ENCODE measurements at regions not wholly inside any gene's neighbourhood (a gene's known extent, or its start where the extent isn't known, plus 50 kb on each side); places are given as distances from the start of the nearest gene placed in this dataset.
"Not testable (repeated sequence)": the region's sequence is repeated elsewhere in the genome, so short reads cannot be mapped to it uniquely, and the experiment has no call there.

DNA sequence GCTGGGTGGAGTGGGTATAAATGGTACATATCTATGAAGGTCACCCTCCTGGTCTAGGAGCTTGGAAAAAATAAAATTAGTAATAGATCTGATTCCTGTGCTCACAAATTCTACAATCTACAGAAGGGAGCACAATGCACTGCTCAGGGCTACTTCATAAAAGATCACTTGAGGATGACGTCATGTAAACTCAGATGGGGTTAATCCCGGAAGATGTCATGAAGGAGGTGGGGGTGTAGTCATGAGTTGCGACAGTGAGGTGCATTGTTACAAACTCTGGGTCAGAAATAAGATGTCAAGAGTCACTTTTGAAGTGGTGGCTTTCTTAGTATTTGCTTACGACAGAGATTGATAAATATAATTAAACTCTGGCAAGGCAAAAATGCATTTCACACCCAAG lies 68.2 kb downstream of the LHX9 start:
- Mint-ChIP-seq H3K27me3 (ENCODE audit: low read depth) (peaks cover 4% of the 10 kb centered on the region), H3K4me3 (no peak overlapping the region), H3K9me3 (no peaks in the 10 kb centered on the region), H3K27ac (no peak overlapping the region), H3K36me3 (ENCODE audit: insufficient read depth in 2 of 2) (no peaks in the 10 kb centered on the region), H3K4me1 (ENCODE audit: low read depth) (no peaks in the 10 kb centered on the region)
- no peak for DNase-seq
- no peak for ATAC-seq (replicated peaks in 1 of 2)

DNA sequence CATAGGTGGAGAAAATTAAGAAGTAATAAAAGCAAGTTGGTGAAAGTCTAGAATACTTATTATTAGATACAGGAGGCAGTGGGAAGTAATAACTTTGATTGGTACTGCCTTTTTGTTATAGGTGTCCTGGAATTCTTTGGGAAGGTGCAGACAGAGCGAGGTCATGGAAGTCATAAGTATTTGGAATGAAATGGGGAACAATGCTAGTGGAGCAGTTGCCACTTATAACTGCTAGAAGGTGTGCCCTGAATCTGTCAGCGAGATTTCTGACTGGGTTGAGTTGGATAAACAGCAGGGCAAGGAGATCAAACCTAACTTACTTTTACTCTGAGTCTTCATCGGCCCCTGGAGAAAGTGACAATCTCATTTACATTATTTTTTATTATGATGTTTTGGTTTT lies 69.6 kb downstream of the LHX9 start:
- Mint-ChIP-seq H3K27ac (no peak overlapping the region), H3K4me1 (ENCODE audit: low read depth) (no peaks in the 10 kb centered on the region), H3K4me3 (no peak overlapping the region), H3K36me3 (ENCODE audit: insufficient read depth in 2 of 2) (no peaks in the 10 kb centered on the region), H3K27me3 (ENCODE audit: low read depth) (no peaks in the 10 kb centered on the region), H3K9me3 (no peaks in the 10 kb centered on the region)
- ATAC-seq (replicated peaks in 1 of 2) (no peak), DNase-seq (no peak)

DNA sequence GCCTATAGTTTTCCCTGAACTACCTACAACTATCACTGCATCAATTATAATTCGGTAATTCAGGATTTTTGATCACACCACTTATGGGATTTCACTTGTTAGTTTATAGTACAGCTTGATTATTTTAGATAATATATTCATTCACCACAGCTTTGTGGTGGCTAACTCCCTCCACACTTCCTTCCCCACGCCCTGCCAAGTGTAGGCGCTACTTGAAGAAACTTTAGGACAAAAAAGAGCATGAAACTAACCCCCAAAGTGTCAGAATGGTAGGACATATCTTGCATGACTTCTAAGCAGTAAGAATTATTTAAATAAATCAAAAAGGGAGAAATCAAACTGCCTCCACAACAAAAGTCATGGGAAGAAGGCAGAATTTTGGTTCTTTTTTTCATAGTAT lies 70.1 kb downstream of the LHX9 start:
- Mint-ChIP-seq H3K4me1 (ENCODE audit: low read depth) (no peaks in the 10 kb centered on the region), H3K4me3 (no peak overlapping the region), H3K36me3 (ENCODE audit: insufficient read depth in 2 of 2) (no peaks in the 10 kb centered on the region), H3K27me3 (ENCODE audit: low read depth) (no peaks in the 10 kb centered on the region), H3K9me3 (no peaks in the 10 kb centered on the region), H3K27ac (no peak overlapping the region)
- ATAC-seq (replicated peaks in 1 of 2) (no peak), DNase-seq (no peak)

DNA sequence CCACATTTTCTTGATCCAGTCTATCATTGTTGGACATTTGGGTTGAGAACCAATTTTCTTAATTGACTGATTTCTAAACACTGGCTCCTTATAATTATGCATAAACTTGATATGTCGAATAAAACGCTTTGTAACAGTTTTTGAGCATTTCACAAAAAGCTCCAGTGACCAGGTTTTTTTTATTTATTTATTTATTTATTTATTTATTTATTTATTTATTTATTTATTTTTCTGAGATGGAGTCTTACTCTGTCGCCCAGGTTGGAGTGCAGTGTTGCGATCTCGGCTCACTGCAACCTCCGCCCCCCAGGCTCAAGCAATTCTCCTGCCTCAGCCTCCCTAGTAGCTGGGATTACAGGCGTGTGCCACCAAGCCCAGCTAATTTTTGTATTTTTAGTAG lies 71.4 kb downstream of the LHX9 start:
- H3K9me3 Mint-ChIP-seq; DNase-seq; H3K4me3 Mint-ChIP-seq; H3K27ac Mint-ChIP-seq; H3K4me1 Mint-ChIP-seq (ENCODE audit: low read depth); H3K36me3 Mint-ChIP-seq (ENCODE audit: insufficient read depth in 2 of 2); ATAC-seq (replicated peaks in 1 of 2); H3K27me3 Mint-ChIP-seq (ENCODE audit: low read depth): not testable (repeated sequence)

DNA sequence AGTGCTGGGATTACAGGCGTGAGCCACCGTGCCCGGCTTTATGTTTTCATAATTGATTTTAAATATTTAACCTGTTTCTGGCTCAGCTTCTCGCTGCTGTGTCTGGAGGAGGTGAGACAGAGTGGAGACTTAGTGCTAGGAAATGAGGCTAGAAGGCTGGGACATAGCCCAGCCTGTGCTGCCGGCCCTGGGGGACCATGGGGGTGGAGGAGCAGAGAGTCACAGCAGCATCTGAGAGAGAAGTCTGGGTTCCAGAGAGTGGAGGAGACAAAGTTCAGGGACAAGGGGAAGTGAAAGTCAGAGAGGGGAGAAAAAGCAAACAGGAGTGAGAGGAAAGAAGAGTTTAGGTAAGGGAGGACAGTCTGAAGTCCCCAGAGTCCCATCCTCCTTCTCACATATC lies 71.9 kb downstream of the LHX9 start:
- Mint-ChIP-seq H3K36me3 (ENCODE audit: insufficient read depth in 2 of 2) (no peaks in the 10 kb centered on the region), H3K27ac (no peak overlapping the region), H3K4me3 (no peak overlapping the region), H3K27me3 (ENCODE audit: low read depth) (no peaks in the 10 kb centered on the region), H3K9me3 (no peaks in the 10 kb centered on the region), H3K4me1 (ENCODE audit: low read depth) (no peaks in the 10 kb centered on the region)
- ATAC-seq (replicated peaks in 1 of 2) (no peak), DNase-seq (no peak)

DNA sequence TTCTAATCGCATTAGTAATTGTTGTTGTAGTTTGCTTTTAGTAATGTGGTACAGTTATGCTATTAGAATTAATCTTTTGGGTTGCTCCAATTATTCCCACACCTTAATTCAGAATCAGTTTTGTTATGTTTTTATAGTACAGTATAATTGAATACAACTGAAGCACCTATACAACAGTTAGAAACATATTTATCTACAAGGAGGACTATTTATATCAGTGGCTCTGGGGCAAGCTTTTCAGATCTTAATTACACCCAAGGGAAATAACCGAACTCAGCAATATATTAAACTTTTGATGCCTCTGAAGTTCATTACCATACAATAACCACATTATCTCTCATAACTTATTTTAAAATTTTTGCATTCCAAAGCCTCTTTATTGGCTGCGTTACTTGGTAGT lies 74.4 kb downstream of the LHX9 start:
- DNase-seq (no peak), ATAC-seq (replicated peaks in 1 of 2) (no peak)
- no peaks in the 10 kb centered on the region for H3K36me3 Mint-ChIP-seq (ENCODE audit: insufficient read depth in 2 of 2)
- H3K27me3 Mint-ChIP-seq (ENCODE audit: low read depth), result no peaks in the 10 kb centered on the region
- no peaks in the 10 kb centered on the region for H3K4me1 Mint-ChIP-seq (ENCODE audit: low read depth)
- no peak overlapping the region for H3K4me3 Mint-ChIP-seq
- no peak overlapping the region for H3K27ac Mint-ChIP-seq
- peaks cover 0 to 1% of the 10 kb centered on the region in 2 donors for H3K9me3 Mint-ChIP-seq

DNA sequence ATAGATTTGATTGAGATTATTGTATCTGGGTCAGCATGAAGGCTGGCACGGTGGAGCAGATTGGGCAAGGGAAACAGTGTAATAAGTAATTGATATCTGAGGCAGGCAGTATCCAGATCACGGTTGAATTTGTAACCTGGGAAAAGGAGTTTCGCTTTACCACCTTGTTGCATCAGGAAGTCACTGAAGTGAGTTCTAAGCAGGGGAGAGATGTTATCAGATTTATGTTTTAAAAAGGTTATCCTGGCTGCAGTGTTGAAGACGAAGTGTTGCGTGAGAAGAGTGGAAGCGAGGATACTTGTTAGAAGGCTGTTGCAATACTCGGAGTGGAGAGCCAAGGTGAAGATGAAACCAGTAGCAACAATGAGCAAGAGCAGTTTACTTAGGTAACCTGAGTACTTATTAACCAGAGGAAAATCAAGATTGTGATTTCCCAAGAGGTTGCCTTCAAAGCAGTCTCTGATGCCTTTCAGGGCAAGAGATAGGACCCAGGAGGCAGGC lies 77.8 kb downstream of the LHX9 start:
- H3K4me3 Mint-ChIP-seq, result no peak overlapping the region
- no peak overlapping the region for H3K27ac Mint-ChIP-seq
- H3K9me3 Mint-ChIP-seq, result peaks cover 0 to 1% of the 10 kb centered on the region in 2 donors
- H3K4me1 Mint-ChIP-seq (ENCODE audit: low read depth), result no peaks in the 10 kb centered on the region
- DNase-seq, result no peak
- H3K27me3 Mint-ChIP-seq (ENCODE audit: low read depth), result no peaks in the 10 kb centered on the region
- H3K36me3 Mint-ChIP-seq (ENCODE audit: insufficient read depth in 2 of 2), result no peaks in the 10 kb centered on the region
- no peak for ATAC-seq (replicated peaks in 1 of 2)

DNA sequence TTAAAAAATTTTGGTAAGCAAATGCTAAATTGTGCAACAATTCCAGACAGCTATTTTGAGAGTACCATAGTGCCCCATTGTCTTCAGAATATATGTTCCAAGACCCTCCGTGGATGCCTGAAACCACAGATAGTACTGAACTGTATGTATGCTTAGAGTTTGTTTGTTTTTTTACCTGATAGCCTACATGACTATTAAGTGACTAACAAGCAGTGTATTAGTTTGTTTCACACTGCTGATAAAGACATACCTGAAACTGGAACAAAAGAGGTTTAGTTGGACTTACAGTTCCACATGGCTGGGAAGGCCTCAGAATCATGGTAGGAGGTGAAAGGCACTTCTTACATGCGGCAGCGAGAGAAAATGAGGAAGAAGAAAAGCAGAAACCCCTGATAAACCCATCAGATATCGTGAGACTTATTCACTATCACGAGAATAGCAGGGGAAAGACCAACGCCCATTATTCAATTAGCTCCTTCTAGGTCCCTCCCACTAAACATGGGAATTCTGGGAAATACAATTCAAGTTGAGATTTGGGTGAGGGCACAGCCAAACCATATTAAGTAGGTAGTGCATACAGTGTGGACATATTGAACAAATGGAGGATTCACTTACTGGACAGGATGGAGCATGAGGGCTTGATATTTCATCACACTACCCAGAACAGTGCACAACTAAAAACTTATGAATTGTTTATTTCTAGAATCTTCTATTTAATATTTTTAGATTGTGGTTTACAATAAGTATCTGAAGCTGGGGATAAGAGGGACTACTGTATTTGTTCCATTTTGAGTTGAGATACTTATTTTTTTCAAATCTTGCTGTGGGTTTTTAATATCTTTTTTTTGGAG lies 78.5 kb downstream of the LHX9 start:
- Mint-ChIP-seq H3K4me1 (ENCODE audit: low read depth) (no peaks in the 10 kb centered on the region), H3K27ac (no peak overlapping the region), H3K36me3 (ENCODE audit: insufficient read depth in 2 of 2) (no peaks in the 10 kb centered on the region), H3K27me3 (ENCODE audit: low read depth) (no peaks in the 10 kb centered on the region), H3K9me3 (peaks cover 0 to 1% of the 10 kb centered on the region in 2 donors), H3K4me3 (no peak overlapping the region)
- ATAC-seq (replicated peaks in 1 of 2), result no peak
- DNase-seq, result no peak

DNA sequence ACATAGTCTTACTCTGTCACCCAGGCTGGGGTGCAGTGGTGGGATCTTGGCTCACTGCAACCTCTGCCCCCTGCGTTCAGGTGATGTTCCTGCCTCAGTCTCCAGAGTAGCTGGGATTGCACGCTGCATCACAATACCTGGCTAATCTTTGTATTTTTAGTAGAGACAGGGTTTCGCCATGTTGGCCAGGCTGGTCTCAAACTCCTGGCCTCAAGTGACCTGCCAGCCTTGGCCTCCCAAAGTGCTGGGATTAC lies 79.0 kb downstream of the LHX9 start:
- not testable (repeated sequence) for H3K36me3 Mint-ChIP-seq (ENCODE audit: insufficient read depth in 2 of 2); H3K27me3 Mint-ChIP-seq (ENCODE audit: low read depth); H3K4me3 Mint-ChIP-seq; DNase-seq; ATAC-seq (replicated peaks in 1 of 2); H3K27ac Mint-ChIP-seq; H3K9me3 Mint-ChIP-seq; H3K4me1 Mint-ChIP-seq (ENCODE audit: low read depth)

DNA sequence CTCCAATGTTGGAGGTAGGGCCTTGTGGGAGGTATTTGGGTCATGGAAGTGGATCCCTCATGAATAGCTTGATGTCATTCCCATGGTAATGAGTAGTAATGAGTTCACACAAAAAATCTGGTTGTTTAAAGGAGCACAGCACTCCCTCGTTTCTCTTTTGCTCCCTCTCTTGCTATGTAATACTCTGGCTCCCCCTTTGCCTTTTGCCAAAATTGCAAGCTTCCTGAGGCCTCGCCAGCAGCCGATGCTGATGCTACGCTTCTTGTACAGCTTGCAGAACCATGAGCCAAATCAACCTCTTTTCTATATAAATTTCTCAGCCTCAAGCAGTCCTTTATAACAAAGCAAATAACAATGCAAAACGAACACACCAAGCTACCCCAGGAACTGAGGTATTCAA lies 80.9 kb downstream of the LHX9 start:
- Mint-ChIP-seq H3K9me3 (peaks cover 0 to 1% of the 10 kb centered on the region in 2 donors), H3K4me1 (ENCODE audit: low read depth) (no peaks in the 10 kb centered on the region), H3K36me3 (ENCODE audit: insufficient read depth in 2 of 2) (no peaks in the 10 kb centered on the region), H3K27me3 (ENCODE audit: low read depth) (peaks cover 7% of the 10 kb centered on the region), H3K27ac (no peak overlapping the region), H3K4me3 (no peak overlapping the region)
- ATAC-seq (replicated peaks in 1 of 2) (no peak), DNase-seq (no peak)

DNA sequence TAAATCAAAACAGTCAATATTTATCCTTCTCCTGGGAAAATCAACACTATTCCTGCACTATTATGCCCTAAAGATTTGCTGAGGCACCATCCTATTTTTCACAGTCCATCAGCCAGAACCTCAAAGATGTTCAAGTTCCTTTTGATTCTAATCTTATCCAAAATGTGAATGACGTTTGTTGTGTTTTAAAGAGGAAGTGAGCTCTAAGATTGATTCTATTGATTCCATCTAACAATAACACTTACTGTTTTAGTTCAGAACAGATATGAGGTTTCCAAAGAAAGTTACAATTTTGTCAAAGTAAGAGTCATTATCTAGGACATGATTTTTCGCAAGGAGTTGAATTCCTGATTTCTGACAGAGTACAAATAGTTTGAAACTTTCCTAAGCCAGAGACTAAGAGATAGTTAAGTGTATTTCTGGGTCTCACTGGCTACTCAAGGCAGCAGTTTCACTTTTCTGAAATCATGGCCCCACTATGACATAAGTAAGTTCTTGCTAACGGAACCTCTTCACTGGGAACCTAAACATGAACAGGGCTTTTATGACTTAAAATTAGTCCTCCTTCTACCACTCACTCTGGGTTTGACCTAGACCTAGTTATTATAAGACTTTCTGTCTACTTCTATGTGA lies 84.7 kb downstream of the LHX9 start:
- DNase-seq (no peak), ATAC-seq (replicated peaks in 1 of 2) (no peak)
- Mint-ChIP-seq H3K36me3 (ENCODE audit: insufficient read depth in 2 of 2) (no peaks in the 10 kb centered on the region), H3K27ac (no peak overlapping the region), H3K4me3 (no peak overlapping the region), H3K9me3 (peaks cover 0 to 2% of the 10 kb centered on the region in 2 donors), H3K27me3 (ENCODE audit: low read depth) (peaks cover 7% of the 10 kb centered on the region), H3K4me1 (ENCODE audit: low read depth) (no peaks in the 10 kb centered on the region)

DNA sequence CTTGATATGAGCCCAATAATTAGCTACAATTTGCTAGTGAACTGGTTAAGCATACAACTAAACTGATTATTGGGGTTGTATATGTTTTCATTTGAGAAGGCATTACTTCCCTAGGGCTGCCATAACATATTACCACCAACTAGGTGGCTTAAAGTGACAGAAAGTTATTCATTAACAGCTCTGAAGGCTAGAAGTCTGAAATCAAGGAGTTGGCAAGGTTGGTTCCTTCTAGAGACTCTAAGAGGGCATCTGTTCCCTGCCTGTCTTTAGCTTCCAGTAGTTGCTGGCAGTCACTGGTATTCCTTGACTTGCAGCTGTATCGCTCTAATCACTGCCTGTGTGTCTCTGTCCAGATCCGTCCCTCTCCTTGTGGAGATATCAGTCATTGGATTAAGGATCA lies 86.3 kb downstream of the LHX9 start:
- H3K4me1 Mint-ChIP-seq (ENCODE audit: low read depth), result no peaks in the 10 kb centered on the region
- no peak for ATAC-seq (replicated peaks in 1 of 2)
- peaks cover under 1 to 2% of the 10 kb centered on the region in 2 donors for H3K9me3 Mint-ChIP-seq
- no peak overlapping the region for H3K27ac Mint-ChIP-seq
- no peak overlapping the region for H3K4me3 Mint-ChIP-seq
- H3K36me3 Mint-ChIP-seq (ENCODE audit: insufficient read depth in 2 of 2), result no peaks in the 10 kb centered on the region
- DNase-seq, result no peak
- peaks cover 7% of the 10 kb centered on the region for H3K27me3 Mint-ChIP-seq (ENCODE audit: low read depth)

DNA sequence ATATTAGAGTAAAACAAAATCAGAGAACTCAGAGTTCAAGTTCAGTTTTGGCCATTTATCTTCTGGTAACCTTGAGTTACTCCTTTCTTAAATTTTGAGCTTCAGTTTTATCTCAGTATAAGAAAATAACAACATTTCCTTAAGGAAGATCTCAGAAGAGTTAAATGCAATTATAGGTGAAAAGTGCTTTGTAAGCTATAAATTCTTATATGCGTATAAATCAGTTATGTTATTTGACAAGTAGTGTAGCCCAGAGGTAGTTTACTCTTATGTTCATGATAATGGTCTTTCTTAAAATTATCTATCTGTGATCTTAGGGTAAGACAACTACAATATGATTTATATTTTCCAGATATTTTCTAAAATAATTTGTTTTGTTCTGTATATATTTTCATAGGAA lies 89.8 kb downstream of the LHX9 start:
- DNase-seq, result no peak
- no peak overlapping the region for H3K4me3 Mint-ChIP-seq
- H3K9me3 Mint-ChIP-seq, result peaks cover 7 to 11% of the 10 kb centered on the region in 2 donors
- H3K4me1 Mint-ChIP-seq (ENCODE audit: low read depth), result no peaks in the 10 kb centered on the region
- ATAC-seq (replicated peaks in 1 of 2), result no peak
- peaks cover 7% of the 10 kb centered on the region for H3K27me3 Mint-ChIP-seq (ENCODE audit: low read depth)
- no peak overlapping the region for H3K27ac Mint-ChIP-seq
- H3K36me3 Mint-ChIP-seq (ENCODE audit: insufficient read depth in 2 of 2), result peaks cover 0 to 5% of the 10 kb centered on the region in 2 donors

Data from activated T-cell treated with anti-CD3 and anti-CD28 coated beads, Interleukin-2, amount 50 U/mL, for 72 hours (primary cell).